ENCODE measurements at regions not wholly inside any gene's neighbourhood (a gene's known extent, or its start where the extent isn't known, plus 50 kb on each side); places are given as distances from the start of the nearest gene placed in this dataset.
"Not testable (repeated sequence)": the region's sequence is repeated elsewhere in the genome, so short reads cannot be mapped to it uniquely, and the experiment has no call there.

DNA sequence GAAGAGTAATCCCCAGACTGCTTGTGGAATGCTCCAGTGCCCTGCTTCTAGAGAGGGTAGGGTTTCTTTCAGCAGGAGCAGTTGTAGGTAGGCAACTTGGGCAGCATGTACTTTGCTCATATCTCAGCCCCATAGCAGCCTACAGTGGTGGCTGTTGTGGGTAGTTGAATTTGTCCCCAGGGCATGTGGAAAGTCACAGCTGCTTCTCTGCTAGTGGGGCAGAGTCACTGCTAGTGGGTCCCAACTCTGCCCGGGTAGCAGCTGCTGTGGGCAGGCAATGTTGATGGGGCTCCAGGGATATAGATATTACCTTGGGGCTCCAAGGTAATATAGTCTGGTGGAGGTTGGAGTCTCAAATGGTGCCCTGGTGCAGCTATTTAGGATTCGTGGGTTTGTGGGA is 174.5 kb downstream of the OTOL1 start:
- Mint-ChIP-seq H3K4me1 (no peaks in the 10 kb centered on the region), H3K27me3 (no peaks in the 10 kb centered on the region), H3K9me3 (ENCODE audit: low read depth) (peaks cover 2% of the 10 kb centered on the region), H3K27ac (no peak overlapping the region), H3K4me3 (no peak overlapping the region), H3K36me3 (ENCODE audit: low read depth) (no peaks in the 10 kb centered on the region)
- intact Hi-C loops (cut with DNase I, micrococcal nuclease) = no loop called here
- DNase-seq (no peak), ATAC-seq (no peak)
- POLR2A ChIA-PET = no interaction called here
- CTCF ChIA-PET = no interaction called here

DNA sequence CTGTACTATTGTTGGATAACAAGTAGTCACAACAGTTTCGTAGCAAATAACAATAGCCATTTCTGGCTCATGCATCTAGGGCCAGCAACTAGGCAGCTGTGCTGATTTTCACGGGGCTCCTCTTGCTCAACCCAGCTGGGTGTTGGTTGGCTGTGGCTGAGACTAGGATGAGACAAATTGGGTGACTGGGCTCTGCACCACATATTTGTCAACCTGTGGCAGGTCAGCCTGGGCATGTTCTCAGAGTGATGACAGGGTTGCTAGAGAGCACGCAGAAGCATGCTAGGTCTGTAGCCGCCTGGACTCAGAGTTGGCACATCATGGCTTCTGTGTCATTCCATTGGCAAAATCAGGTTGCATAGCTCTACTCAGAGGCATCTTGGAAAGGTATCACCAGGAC is 175.9 kb downstream of the OTOL1 start:
- Mint-ChIP-seq H3K36me3 (ENCODE audit: low read depth) (no peaks in the 10 kb centered on the region), H3K27ac (no peak overlapping the region), H3K4me3 (no peak overlapping the region), H3K27me3 (no peaks in the 10 kb centered on the region), H3K9me3 (ENCODE audit: low read depth) (peaks cover 2% of the 10 kb centered on the region), H3K4me1 (no peaks in the 10 kb centered on the region)
- ATAC-seq (no peak), DNase-seq (no peak)
- intact Hi-C loops (cut with DNase I, micrococcal nuclease) = no loop called here
- POLR2A ChIA-PET = no interaction called here
- CTCF ChIA-PET = no interaction called here

DNA sequence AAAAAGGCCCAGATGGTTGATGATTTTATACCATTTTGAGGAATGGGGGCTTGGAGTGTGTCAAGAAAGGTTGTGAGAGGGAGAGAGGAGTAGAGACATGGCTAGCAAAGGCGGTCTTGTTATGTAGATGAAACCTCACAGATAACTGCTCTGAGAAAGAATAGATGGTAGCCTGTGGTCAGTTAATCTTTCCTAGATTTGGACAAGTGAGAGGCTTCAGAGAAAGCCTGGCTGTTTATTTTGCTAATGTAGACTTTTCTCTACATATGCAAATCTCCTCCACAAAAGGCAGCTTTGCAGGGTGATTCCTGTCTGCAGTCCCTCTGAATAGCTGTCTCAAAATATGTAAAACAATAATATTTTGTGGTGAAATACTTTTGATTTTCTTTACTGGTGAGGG is 177.3 kb downstream of the OTOL1 start:
- H3K9me3 Mint-ChIP-seq (ENCODE audit: low read depth) = peaks cover 2% of the 10 kb centered on the region

DNA sequence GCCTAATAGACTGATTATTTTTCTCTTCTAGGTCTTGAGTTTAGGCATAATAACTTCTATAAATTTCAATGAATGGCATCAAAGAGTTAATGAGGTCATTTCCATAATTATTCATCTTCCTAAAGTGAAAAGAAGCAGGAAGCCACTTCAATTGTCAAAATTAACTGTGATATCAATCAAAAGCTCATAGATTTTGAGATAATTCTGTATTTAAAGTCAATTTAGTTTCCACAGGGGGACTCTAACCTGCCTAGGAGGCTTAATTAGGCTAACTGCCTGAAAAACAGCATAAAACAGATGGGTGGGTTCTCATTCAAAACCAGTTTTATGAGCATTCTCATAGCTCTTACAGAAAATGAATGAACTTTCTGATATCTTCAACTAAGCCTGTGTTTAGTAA is 177.8 kb downstream of the OTOL1 start:
- no peak for DNase-seq

More for the DNA sequence above, 177.3 kb downstream of the OTOL1 start:
- Mint-ChIP-seq H3K4me3 (no peak overlapping the region), H3K27me3 (no peaks in the 10 kb centered on the region), H3K27ac (no peak overlapping the region), H3K4me1 (no peaks in the 10 kb centered on the region), H3K36me3 (ENCODE audit: low read depth) (no peaks in the 10 kb centered on the region)
- CTCF ChIA-PET = no interaction called here
- DNase-seq (no peak), ATAC-seq (no peak)
- intact Hi-C loops (cut with DNase I, micrococcal nuclease) = no loop called here
- POLR2A ChIA-PET = no interaction called here

DNA sequence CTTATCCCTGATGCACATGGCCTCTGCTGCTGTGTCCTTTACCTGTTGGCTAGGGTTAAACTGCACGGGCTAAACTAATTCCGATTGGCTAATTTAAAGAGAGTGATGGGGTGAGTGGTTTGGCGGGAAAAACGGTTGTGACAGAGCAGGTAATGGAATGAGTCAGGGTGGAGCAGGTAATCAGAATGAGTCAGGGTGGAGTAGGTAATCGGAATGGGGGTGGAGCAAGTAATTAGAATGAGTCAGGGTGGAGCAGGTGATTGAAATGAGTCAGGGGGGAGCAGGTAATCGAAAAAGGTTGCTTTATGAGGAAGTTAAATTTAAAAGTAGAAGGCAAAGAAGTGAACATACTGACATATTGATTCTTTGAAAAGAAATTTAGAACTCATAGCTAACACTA is 185.2 kb downstream of the OTOL1 start:
- H3K4me3 Mint-ChIP-seq; H3K27me3 Mint-ChIP-seq; H3K4me1 Mint-ChIP-seq; POLR2A ChIA-PET; ATAC-seq; DNase-seq; CTCF ChIA-PET; H3K27ac Mint-ChIP-seq; H3K9me3 Mint-ChIP-seq (ENCODE audit: low read depth); intact Hi-C loops (cut with DNase I, micrococcal nuclease); H3K36me3 Mint-ChIP-seq (ENCODE audit: low read depth): not testable (repeated sequence)

More for the DNA sequence above, 177.8 kb downstream of the OTOL1 start:
- Mint-ChIP-seq H3K4me1 (no peaks in the 10 kb centered on the region), H3K36me3 (ENCODE audit: low read depth) (no peaks in the 10 kb centered on the region), H3K27ac (no peak overlapping the region), H3K9me3 (ENCODE audit: low read depth) (peaks cover 2% of the 10 kb centered on the region), H3K4me3 (no peak overlapping the region), H3K27me3 (no peaks in the 10 kb centered on the region)
- intact Hi-C loops (cut with DNase I, micrococcal nuclease) = no loop called here
- no peak for ATAC-seq
- ChIA-PET POLR2A (no interaction called here), CTCF (no interaction called here)

DNA sequence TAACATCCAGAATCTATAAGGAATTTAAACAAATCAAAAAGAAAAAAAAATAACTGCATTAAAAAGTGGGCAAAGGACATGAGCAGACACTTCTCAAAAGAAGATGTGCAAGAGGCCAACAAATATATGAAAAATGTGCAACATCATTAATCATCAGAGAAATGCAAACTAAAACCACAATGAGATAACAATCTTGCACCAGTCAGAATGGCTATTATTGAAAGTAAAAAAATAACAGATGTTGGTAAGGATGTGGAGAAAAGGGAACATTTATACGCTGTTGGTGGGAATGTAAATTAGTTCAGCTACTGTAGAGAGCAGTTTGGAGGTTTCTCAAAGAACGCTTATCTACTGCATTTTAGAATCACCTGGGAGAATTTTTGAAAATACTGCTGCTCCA is 186.1 kb downstream of the OTOL1 start:
- H3K9me3 Mint-ChIP-seq (ENCODE audit: low read depth) = peaks cover 7% of the 10 kb centered on the region
- intact Hi-C loops (cut with DNase I, micrococcal nuclease) = no loop called here
- POLR2A ChIA-PET = no interaction called here
- H3K4me3 Mint-ChIP-seq = no peak overlapping the region
- H3K27me3 Mint-ChIP-seq = no peaks in the 10 kb centered on the region
- H3K27ac Mint-ChIP-seq = no peak overlapping the region
- DNase-seq (no peak), ATAC-seq (no peak)
- CTCF ChIA-PET = no interaction called here
- no peaks in the 10 kb centered on the region for H3K4me1 Mint-ChIP-seq
- no peaks in the 10 kb centered on the region for H3K36me3 Mint-ChIP-seq (ENCODE audit: low read depth)

DNA sequence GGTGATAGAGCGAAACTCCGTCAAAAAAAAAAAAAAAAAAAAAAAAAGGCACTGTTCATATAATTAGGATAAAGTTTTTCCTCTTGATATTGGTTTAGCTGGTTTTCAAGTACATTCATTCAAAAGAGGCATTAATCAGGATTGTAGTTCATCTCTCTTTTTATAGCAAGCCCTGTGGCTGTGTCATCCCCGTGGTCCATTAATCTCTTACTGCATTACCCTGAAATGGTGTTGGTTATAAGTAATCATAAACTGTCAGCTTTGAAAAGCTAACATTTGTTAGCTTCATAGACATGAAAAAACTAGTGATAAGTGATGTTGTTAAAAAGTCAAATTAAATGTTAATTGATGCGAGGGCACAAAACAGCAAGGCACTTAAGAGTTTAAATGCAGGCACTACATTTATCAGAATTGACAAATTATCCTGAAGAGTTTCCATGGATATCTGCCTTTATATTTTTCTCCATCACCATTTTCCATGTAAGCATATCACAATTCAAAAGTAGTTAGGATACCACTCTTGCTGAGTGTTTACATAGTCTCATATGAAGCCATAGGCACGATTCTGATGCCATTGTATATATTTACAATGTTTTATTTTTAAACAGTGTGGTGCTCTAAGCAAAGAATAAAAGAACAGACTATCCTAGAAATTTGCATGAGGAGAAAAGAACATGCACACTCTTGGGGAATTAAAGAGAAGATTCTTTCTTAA is 193.1 kb downstream of the OTOL1 start:
- H3K4me1 Mint-ChIP-seq = no peaks in the 10 kb centered on the region
- peaks cover 4% of the 10 kb centered on the region for H3K9me3 Mint-ChIP-seq (ENCODE audit: low read depth)
- ATAC-seq = no peak
- intact Hi-C loops (cut with DNase I, micrococcal nuclease) = no loop called here
- no peaks in the 10 kb centered on the region for H3K36me3 Mint-ChIP-seq (ENCODE audit: low read depth)
- no peak overlapping the region for H3K4me3 Mint-ChIP-seq
- H3K27ac Mint-ChIP-seq = no peak overlapping the region
- DNase-seq = no peak
- ChIA-PET CTCF (no interaction called here), POLR2A (no interaction called here)
- no peaks in the 10 kb centered on the region for H3K27me3 Mint-ChIP-seq

DNA sequence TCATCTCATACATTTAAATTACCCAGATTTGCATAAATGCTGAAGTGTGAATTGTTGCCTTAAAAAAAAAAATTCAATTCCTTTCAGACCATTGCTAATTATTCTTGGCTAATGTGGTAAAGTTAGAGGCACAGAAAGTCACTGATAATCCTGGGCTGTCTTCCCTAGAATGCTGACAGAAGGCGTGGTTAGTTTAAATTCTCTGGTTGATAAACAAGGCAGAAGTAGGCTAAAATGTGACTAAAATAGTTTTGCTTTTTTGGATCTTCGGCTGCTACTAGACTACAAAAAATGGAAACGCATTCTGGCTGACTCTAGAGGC is 193.7 kb downstream of the OTOL1 start:
- H3K36me3 Mint-ChIP-seq (ENCODE audit: low read depth) = no peaks in the 10 kb centered on the region
- H3K4me1 Mint-ChIP-seq = no peaks in the 10 kb centered on the region
- H3K4me3 Mint-ChIP-seq = no peak overlapping the region
- DNase-seq (no peak), ATAC-seq (no peak)
- H3K9me3 Mint-ChIP-seq (ENCODE audit: low read depth) = peaks cover 4% of the 10 kb centered on the region
- ChIA-PET CTCF (no interaction called here), POLR2A (no interaction called here)
- no peak overlapping the region for H3K27ac Mint-ChIP-seq
- intact Hi-C loops (cut with DNase I, micrococcal nuclease) = no loop called here
- H3K27me3 Mint-ChIP-seq = no peaks in the 10 kb centered on the region

DNA sequence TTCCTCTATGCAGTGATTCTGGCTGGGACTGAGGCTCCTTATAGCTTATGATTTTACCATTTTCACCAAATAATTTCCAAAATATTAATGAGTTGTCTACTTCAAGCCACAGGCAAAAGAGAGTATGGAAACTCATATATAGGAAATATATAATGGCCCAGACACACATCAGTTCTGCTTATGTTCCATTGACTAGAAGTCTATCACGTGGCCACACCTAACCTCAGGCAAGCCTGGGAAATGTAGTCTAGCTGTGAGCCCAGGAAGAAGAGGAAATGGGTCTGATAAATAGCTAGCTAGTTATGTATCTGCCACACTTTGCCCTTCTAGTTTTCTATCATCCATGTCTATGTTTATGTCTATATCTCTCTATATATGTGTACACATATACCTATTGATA is 195.1 kb downstream of the OTOL1 start:
- Mint-ChIP-seq H3K4me1 (no peaks in the 10 kb centered on the region), H3K4me3 (no peak overlapping the region), H3K27me3 (no peaks in the 10 kb centered on the region), H3K36me3 (ENCODE audit: low read depth) (no peaks in the 10 kb centered on the region), H3K27ac (no peak overlapping the region), H3K9me3 (ENCODE audit: low read depth) (no peaks in the 10 kb centered on the region)
- intact Hi-C loops (cut with DNase I, micrococcal nuclease) = no loop called here
- ATAC-seq = no peak
- DNase-seq = no peak
- ChIA-PET POLR2A (no interaction called here), CTCF (no interaction called here)

DNA sequence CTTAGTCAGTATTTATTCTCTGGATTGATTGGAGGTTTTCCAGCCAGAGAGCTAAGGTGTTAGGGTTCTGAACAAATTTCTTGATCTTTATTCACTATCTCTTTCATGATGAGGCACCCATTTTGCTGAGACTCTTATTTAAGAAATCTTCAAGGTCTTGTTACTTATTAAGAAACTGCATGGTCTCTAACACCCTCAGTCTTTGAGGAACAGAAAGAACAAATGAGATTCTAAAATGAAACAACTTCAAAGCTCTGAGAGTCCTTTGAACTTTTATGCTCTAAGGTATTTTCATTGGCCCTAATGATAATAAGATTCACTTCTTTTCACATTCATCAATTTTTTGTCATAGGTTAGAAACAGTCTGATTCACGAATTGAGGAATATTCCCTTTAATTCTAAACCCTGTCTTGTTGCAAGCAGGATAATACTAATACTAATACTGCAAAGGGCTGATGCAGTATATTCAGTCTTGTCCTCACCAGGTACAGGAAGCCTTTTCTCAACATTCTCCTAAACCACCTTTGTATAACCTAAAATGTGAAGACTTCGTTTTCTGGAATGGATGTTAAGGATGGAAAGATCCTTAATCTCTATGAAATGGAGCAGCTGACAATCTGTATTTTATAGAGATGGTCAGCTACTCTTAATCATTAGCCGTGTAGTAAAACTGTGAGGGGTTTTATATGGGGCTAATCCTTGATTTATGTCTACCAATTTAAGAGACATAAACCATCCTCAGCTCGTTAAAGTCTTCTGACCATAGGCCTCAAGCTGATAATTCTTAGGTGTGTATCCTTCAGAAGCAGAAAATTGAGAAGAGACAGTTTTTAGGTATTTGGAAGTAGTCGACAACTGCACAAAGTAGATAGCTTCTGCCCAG is 198.3 kb downstream of the OTOL1 start:
- ATAC-seq (no peak), DNase-seq (no peak)
- Mint-ChIP-seq H3K4me3 (no peak overlapping the region), H3K4me1 (no peaks in the 10 kb centered on the region), H3K27ac (no peak overlapping the region), H3K27me3 (no peaks in the 10 kb centered on the region), H3K9me3 (ENCODE audit: low read depth) (no peaks in the 10 kb centered on the region), H3K36me3 (ENCODE audit: low read depth) (no peaks in the 10 kb centered on the region)
- ChIA-PET POLR2A (no interaction called here), CTCF (no interaction called here)
- intact Hi-C loops (cut with DNase I, micrococcal nuclease) = no loop called here

DNA sequence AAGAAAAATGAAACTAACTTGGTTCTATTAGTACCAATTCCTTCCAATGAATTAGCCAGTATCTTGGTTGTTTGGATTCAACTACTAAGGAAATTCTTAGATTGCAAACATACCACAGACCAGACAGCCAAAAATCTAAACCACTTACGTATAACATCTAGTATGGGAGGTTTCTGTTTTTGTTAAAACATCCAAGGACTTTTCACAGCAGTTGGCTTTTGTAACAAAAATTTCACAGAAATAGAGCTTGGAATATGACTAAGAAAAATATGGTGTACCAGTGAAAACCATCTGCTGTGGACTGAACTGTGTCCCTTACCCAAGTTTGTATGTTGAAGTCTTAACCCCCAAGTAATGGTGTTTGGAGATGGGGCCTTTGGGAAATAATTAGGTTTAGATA is 199.2 kb downstream of the OTOL1 start:
- intact Hi-C loops (cut with DNase I, micrococcal nuclease) = no loop called here
- no peaks in the 10 kb centered on the region for H3K27me3 Mint-ChIP-seq
- no peak for DNase-seq
- no peak overlapping the region for H3K27ac Mint-ChIP-seq
- no peaks in the 10 kb centered on the region for H3K4me1 Mint-ChIP-seq
- no peaks in the 10 kb centered on the region for H3K9me3 Mint-ChIP-seq (ENCODE audit: low read depth)
- no peaks in the 10 kb centered on the region for H3K36me3 Mint-ChIP-seq (ENCODE audit: low read depth)
- POLR2A ChIA-PET = no interaction called here
- ATAC-seq = no peak
- CTCF ChIA-PET = no interaction called here
- no peak overlapping the region for H3K4me3 Mint-ChIP-seq

DNA sequence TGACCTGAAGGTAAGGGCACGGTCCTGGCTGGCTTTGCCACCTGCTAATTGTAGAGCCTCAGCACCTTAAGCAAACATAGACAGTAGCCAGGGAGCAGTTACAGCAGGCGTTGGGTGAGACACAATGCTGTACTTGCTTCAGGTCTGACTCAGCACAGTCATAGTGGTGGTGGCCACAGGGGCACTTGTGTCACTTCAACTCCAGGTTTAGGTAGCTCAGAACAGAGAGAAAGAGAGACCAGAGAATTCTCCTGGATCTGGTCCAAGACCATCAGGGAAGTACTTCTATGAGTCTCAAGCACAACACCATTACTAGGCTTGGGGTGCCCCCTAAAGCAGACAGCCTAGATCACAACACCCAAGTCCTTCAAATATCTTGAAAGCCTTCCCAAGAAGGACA is 204.4 kb downstream of the OTOL1 start:
- no peaks in the 10 kb centered on the region for H3K36me3 Mint-ChIP-seq (ENCODE audit: low read depth)
- no peak for DNase-seq
- no peak for ATAC-seq
- POLR2A ChIA-PET = no interaction called here
- CTCF ChIA-PET = interaction anchor here (0.7 kb wide), 1 partner anchor 1968 kb away, joined by 3 read pairs; no protein-coding TSS in a partner anchor
- no peaks in the 10 kb centered on the region for H3K9me3 Mint-ChIP-seq (ENCODE audit: low read depth)
- H3K27ac Mint-ChIP-seq = no peak overlapping the region
- H3K4me3 Mint-ChIP-seq = no peak overlapping the region
- no peaks in the 10 kb centered on the region for H3K4me1 Mint-ChIP-seq
- no peaks in the 10 kb centered on the region for H3K27me3 Mint-ChIP-seq
- intact Hi-C loops (cut with DNase I, micrococcal nuclease) = no loop called here
